CD4-positive, alpha-beta T cell treated with Interferon alpha-2 for 1 hour (primary cell): ENCODE measurements at regions not wholly inside any gene's neighbourhood (a gene's known extent, or its start where the extent isn't known, plus 50 kb on each side); places are given as distances from the start of the nearest gene placed in this dataset.
"Not testable (repeated sequence)": the region's sequence is repeated elsewhere in the genome, so short reads cannot be mapped to it uniquely, and the experiment has no call there.

Source experiments
- DNase-seq, 2 donors: peaks; one replicate each; pipeline ENCODE4 v3.0.0-alpha.2; 2020 to 2022

GRCh38 chr6:16039892-16040627 lies 88.8 kb upstream of the MYLIP start:
- not testable (repeated sequence) for DNase-seq

- no peak for DNase-seq
Observed at GRCh38 chr6:16038938-16039337, 89.9 kb upstream of the MYLIP start.

- DNase-seq = no peak
Observed at GRCh38 chr6:16035488-16036080, 93.3 kb upstream of the MYLIP start.

GRCh38 chr6:16033214-16033613 lies 95.7 kb upstream of the MYLIP start:
- DNase-seq = no peak

- DNase-seq = no peak
Observed at GRCh38 chr6:16031278-16031981, 97.5 kb upstream of the MYLIP start.

GRCh38 chr6:16028966-16029365 lies 99.9 kb upstream of the MYLIP start:
- DNase-seq = no peak

GRCh38 chr6:16020259-16020658 lies 108.6 kb upstream of the MYLIP start:
- no peak for DNase-seq

GRCh38 chr6:16019462-16019861 lies 109.4 kb upstream of the MYLIP start:
- no peak for DNase-seq

GRCh38 chr6:16018626-16019025 lies 110.3 kb upstream of the MYLIP start:
- DNase-seq = no peak

- DNase-seq = not testable (repeated sequence)
Observed at GRCh38 chr6:16014325-16014724, 114.6 kb upstream of the MYLIP start.

- DNase-seq = no peak
Observed at GRCh38 chr6:16007146-16007545, 121.7 kb upstream of the MYLIP start.

- DNase-seq = no peak
Observed at GRCh38 chr6:16006681-16007080, 122.2 kb upstream of the MYLIP start.

- DNase-seq = no peak
Observed at GRCh38 chr6:16004934-16005679, 123.8 kb upstream of the MYLIP start.

GRCh38 chr6:16003197-16003491 lies 125.7 kb upstream of the MYLIP start:
- no peak for DNase-seq

GRCh38 chr6:16002332-16003196 lies 126.3 kb upstream of the MYLIP start:
- DNase-seq = no peak

GRCh38 chr6:16001158-16001557 lies 127.7 kb upstream of the MYLIP start:
- no peak for DNase-seq

- DNase-seq = no peak
Observed at GRCh38 chr6:15999201-15999600, 129.7 kb upstream of the MYLIP start.

GRCh38 chr6:15997586-15998388 lies 131.1 kb upstream of the MYLIP start:
- no peak for DNase-seq

GRCh38 chr6:15996030-15996429 lies 132.9 kb upstream of the MYLIP start:
- DNase-seq = no peak

GRCh38 chr6:15995493-15995892 lies 133.4 kb upstream of the MYLIP start:
- DNase-seq = no peak

- no peak for DNase-seq
Observed at GRCh38 chr6:15994814-15995459, 133.9 kb upstream of the MYLIP start.
